Activated CD4-positive, alpha-beta T cell treated with anti-CD3 and anti-CD28 coated beads, Interleukin-2, amount 50 U/mL, for 16 hours (primary cell): ENCODE measurements at regions not wholly inside any gene's neighbourhood (a gene's known extent, or its start where the extent isn't known, plus 50 kb on each side); places are given as distances from the start of the nearest gene placed in this dataset.
"Not testable (repeated sequence)": the region's sequence is repeated elsewhere in the genome, so short reads cannot be mapped to it uniquely, and the experiment has no call there.

Experiments used
- DNase-seq: peaks from one replicate; pipeline ENCODE4 v3.0.0-alpha.2; 2020

GRCh38 chr22:17318817-17319216, 50.4 kb upstream of the CECR2 start:
- no peak for DNase-seq

DNA sequence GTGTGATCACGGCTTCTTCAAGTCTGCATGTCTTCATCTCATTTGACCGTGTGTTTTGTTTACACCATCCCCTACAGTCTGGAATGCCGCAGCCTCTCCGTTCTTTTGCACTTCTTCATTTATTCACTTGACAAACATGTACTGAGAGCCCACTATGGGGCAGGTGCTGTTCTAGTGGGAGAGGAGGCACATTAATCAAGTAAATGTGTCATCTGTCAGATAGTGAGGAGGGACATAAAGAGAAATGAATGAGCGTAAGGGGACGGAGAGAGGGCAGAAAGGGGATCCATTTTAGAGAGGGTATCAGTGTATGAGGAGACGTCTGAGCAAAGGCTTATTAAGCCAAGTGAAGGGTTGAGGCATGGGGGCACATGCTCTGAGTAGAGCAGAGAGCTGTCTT, 54.0 kb upstream of the CECR2 start:
- no peak for DNase-seq

GRCh38 chr22:17314487-17314886, 54.8 kb upstream of the CECR2 start:
- DNase-seq: no peak

GRCh38 chr22:17313626-17314025, 55.6 kb upstream of the CECR2 start:
- no peak for DNase-seq

GRCh38 chr22:17307566-17307965, 61.7 kb upstream of the CECR2 start:
- DNase-seq: no peak

- no peak for DNase-seq
Observed at GRCh38 chr22:17305076-17305475, 64.2 kb upstream of the CECR2 start.

- peak; percentile 81 for DNase-seq
Observed at GRCh38 chr22:17303840-17304779, 65.2 kb upstream of the CECR2 start.

DNA sequence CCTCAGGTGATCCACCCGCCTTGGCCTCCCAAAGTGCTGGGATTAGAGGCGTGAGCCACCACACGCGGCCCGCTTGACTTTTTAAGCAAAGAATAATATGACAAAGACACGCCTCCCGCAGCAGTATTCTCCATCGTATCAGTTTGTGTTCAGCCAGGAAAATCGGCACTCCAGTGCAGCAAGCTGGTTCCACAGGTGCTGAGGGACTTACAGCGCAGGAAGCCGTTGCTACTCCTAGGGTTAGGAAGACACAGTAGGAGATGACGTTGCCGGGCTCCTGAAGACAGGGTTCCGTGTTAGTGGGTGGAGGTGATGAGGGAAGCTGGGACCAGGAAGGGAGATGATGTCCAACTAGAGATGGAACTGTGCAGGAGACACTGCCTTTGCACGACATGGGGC, 65.8 kb upstream of the CECR2 start:
- DNase-seq: no peak

- no peak for DNase-seq
Observed at GRCh38 chr22:17302616-17303015, 66.6 kb upstream of the CECR2 start.

GRCh38 chr22:17300926-17301325, 68.3 kb upstream of the CECR2 start:
- no peak for DNase-seq

- not testable (repeated sequence) for DNase-seq
Observed at GRCh38 chr22:17298805-17299502, 70.3 kb upstream of the CECR2 start.

DNA sequence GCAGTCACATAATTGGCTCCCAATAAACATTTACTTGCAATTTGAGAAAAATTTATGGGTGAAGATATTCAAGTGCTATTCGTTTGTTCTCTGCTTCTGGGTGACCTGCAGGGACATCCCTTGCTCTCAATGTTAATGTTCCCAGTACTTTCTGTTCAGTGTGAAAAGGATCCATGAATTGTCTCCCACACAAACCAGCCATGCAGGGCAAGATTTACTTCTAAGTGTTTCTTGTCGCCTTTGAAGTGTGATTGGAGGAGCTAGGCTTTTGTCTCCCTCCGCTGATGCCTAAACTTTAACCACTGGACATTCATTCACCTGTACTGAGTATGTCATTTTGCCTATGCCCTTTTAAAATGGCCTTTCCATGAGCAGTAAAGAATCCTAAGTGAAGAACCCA, 66.4 kb upstream of the ADA2 start:
- no peak for DNase-seq

GRCh38 chr22:17284888-17285287, 65.7 kb upstream of the ADA2 start:
- no peak for DNase-seq

DNA sequence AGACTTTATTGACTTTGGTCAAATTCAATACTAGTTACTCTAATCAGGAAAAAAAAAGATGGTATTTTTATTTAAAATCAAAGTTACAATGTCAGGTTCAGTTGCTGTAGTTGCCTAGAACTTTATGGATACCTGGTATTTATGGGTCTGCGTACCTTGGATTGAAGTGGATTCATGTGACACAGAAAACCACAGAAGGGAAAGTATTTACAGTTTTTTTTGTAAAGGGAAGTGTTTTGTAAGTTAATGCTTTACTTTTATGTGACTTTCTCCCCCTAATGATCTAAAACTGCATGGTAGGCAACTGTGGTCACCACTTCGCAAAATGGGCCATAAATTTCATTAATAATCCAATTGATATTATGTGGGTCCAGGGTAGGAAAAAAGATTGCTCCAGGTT, 65.2 kb upstream of the ADA2 start:
- no peak for DNase-seq

- not testable (repeated sequence) for DNase-seq
Observed at GRCh38 chr22:17283865-17284264, 64.6 kb upstream of the ADA2 start.

DNA sequence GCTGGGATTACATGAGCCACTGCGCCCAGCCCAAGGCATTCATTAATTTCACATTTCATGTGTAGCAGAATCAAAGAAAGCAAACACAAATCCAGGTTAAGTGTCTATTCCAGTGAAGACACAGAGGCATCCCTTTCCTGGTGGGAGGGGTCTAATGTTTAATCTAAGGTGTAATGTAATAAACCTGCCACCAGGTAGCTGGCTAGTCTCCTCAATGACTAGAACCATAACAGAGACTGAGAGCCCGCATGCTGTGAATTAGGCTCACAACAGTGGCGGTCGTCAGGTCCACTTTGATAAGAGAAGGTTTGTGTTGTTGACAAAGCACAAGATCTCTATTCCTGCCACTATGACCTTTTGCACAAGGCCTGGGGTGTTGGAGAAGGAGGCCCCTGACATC, 64.2 kb upstream of the ADA2 start:
- DNase-seq: no peak

DNA sequence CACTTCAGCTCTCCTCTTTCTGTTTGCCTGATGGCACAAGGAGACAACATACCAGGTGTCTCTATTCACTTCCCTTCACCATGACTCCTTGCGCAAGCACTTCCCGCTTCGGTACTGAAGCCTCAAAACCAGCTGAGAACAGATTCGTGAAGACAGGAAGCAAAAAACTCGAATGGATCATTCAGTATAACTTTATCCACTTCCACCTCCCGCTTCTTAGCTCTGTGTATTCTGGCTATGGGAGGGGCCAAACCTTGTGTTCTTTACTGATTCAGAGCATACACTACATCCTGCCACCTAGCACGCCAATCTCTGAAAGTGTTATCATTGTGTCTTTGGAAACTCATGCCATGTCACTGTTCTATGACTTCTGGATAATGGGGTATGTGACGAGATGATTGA, 62.2 kb upstream of the ADA2 start:
- DNase-seq: peak; percentile 20

DNA sequence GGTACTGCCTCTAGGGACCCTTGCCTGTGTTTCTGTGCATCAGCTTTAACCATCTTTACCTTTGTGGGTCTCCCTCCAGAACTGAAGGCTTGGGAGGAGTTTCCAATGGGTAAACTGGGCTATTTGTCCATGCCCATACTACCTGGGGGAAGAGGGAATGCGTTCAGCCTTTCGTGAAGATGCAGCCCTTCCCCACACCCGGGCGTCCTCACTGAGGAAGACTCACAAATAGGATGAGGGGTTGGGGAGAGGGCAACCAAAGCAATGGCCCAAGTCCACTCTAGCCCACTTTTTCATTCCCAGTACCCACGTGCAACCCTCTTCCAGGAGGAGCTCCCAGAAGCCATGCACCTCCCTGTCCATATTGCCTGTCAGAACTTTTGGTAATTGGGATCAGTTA, 61.8 kb upstream of the ADA2 start:
- no peak for DNase-seq

- DNase-seq: no peak
Observed at GRCh38 chr22:17272511-17272991, 53.3 kb upstream of the ADA2 start.

- DNase-seq: no peak
Observed at GRCh38 chr22:17271711-17272451, 52.6 kb upstream of the ADA2 start.

DNA sequence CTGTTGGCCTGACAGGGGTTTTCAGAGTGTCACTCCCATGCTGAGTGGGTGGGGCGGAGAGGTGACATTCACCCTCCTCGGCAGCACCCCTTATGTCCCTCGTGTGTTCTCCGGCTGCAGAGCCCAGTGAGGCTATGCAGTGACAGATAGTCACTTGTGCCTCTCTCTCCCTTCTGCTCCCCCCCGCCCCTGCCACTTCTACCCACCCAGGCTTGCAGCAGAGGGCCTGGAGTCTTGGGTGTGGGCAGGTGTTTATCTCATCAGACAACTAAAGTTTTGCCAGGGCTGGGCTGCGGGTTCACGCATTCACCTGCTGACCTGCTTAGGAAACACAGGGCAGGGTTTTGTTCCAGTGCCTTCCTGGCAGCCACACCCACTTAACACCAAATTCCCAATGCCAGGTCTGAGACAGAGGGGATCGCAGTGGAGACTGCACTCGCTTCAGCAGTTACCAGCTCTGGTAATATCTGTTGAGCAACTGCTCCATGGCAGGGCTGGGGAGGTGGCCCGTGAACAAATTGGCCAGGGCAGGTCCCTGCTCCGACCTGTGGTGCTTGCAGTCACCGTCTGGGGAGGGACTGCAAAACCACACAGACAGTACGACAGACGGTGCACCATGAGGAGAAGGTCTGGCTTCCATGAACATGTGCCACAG, 50.5 kb upstream of the ADA2 start:
- no peak for DNase-seq

GRCh38 chr22:17269224-17269606, 50.0 kb upstream of the ADA2 start:
- no peak for DNase-seq
